ENCODE measurements at regions not wholly inside any gene's neighbourhood (a gene's known extent, or its start where the extent isn't known, plus 50 kb on each side); places are given as distances from the start of the nearest gene placed in this dataset.
"Not testable (repeated sequence)": the region's sequence is repeated elsewhere in the genome, so short reads cannot be mapped to it uniquely, and the experiment has no call there.

DNA sequence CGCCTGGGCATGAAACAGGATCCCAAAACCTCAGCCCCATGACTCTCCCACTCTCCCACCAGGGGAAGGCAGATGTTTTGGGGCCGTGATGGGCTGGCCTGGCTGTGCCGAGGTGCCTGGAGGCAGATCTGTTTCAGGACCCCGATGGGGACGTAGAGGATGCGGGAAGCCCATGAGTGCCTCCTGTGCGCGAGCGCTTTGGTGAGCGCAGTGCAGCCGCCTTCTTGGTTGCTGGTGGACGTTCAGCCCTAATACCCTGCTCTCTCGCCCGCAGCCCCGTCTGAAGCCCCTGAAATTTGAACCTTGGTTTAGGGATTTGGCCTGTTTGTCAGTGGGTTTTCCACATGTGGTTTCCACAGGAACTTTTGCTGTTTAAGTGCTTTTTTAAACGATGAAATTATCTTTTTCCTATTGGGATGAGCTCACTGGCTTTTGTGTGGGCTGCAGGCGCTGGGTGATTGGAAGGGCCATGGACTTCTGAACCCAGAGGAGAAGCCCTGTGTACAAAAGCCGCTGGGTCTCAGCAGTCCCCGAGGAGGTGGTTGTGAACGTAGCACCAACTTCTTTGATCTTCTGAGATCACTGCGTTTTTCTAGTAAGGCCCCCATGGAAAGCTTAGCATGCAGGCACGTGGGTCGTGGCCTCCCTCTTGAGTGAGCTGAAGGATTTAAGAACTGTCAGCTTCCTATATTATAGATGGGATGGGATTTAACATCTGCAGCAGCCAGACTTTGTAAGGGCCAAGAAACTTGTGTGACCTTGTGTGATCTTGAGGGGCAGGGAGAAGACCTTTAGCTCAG, 148.9 kb upstream of the ZNF469 start:
- H3K27ac ChIP-seq: peak overlapping the region; percentile 52

DNA sequence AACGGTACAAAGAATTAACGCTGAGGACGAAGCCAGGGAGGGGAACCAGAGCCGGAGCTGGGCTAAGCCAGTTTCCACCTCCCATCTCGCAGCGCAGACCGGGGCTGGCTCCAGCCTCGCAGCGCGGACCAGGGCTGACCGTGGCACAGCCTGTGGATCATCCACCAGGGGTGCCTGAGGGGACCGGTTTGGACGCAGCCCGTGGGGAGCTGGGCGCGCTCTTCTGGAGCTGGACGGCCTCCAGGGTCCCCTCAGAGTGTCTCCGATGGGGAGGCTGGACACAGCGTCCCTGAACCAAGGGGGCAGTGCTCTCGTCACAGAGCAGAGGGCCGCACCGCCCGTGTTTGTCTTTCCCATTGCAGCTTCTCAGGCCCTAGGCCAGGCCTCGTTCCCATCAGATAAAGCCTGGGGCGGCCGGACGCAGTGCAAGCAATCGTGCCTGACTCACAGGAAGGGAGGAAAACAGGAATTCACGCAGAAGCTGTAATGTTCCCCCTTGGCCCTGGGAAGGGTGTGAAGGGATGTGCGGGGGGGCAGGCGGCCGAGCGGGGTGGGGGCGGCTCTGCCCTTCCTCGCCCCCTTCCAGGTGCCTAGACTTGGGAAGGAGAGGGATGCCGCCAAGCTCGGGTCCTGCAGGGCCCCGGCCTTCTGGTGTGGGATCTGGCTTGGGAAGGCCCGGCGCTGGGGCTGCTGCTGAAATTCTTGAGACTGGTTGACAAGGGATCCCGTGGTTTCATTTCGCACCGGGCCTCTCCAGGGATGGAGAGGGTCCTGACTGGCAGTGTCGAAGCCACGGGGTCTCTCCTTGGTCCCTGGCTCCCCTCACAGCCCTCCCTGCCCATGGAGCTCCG, 148.1 kb upstream of the ZNF469 start:
- peak overlapping the region; percentile 52 for H3K27ac ChIP-seq

DNA sequence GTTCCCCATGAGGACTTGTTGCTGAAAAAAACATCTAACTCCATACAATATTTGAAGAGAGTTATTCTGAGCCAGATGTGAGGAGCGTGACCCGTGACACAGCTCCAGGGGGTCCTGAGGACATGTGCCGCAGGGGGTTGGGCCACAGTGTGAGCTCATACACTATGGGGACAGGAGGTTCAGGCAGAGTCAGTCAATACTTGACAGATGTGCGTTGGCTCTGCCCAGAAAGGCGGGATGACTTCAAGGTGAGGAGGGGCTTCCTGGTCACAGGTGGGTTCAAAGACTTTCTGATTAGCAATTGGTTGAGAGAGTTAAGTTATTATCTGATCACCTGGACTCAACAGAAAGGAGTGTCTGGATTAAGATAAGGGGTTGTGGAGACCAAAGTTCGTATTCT, 147.1 kb upstream of the ZNF469 start:
- not testable (repeated sequence) for H3K27ac ChIP-seq

DNA sequence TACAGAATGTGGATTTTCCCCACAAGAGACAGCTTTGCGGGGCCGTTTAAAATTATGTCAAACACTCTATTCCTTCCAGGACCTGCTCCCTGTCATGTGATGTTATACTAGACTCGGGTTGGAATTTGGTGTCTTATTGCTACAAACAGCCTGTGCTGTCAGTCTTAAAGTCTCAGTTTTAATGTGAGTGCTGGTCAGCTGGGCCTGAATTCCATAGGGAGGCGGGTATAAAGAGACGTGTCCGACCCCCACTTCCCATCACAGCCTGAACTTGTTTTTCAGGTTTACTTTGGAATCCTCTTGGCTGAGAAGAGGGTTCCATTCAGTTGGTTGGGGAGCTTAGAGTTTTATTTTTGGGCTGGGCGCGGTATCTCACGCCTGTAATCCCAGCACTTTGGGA, 146.5 kb upstream of the ZNF469 start:
- not testable (repeated sequence) for H3K27ac ChIP-seq

DNA sequence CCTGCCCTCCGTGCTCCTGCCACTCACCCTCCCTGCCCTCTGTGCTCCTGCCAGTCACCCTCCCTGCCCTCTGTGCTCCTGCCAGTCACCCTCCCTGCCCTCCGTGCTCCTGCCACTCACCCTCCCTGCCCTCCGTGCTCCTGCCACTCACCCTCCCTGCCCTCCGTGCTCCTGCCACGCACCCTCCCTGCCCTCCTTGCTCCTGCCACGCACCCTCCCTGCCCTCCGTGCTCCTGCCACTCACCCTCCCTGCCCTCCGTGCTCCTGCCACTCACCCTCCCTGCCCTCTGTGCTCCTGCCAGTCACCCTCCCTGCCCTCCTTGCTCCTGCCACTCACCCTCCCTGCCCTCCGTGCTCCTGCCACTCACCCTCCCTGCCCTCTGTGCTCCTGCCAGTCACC, 145.4 kb upstream of the ZNF469 start:
- not testable (repeated sequence) for H3K27ac ChIP-seq

DNA sequence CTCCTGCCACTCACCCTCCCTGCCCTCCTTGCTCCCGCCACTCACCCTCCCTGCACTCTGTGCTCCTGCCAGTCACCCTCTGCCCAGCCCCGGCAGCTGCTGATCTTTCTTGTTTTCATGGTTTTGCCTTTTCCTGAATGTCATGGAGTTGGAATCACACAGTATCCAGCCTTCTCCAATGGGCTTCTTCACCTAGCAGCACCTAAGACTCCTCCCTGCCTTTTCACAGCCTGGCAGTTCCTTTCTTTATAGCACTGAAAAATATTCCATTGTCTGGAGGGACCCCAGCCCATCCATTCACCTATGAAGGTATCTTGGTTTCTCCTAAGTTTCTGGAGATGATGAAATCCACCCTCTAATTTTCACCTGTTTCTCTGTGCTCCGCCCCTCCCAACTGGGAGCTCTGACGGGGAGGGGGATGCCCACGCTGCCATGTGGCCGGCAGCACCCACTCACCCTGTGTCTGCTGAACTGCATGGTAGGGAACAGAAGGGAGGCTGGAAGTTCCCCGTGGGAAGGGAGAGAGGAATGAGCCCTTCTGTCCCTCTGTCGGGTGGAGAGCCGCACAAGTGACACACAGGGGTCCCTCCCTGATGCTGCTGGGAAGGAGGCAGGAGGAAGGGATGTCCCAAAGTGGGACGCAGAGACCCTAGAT, 144.9 kb upstream of the ZNF469 start:
- H3K27ac ChIP-seq: not testable (repeated sequence)

DNA sequence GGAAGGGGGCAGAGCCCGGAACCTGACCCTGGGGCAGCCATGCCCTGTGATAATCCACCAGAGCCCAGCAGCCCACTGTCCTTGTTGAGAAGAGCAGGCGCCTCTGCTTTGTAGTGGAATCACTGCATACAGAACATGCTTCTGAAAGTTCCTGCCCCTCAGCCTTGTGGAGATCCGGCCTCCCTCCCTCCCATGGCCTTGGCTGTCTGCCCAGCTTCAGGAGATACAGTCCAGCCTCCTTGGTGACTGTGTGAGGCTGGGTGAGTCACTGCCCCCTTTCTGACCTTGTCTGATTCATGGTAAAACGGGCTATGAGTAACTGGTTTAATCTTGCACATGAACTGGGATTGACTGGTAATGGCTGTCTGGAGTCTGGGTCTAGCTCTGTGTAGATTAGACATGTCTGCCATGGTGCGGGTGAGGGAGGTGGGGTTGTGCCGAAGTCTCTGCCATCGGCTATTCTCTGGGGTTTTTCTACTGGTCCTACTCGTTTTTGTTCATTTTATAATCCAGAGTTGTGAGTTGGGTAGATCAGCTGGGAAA, 144.0 kb upstream of the ZNF469 start:
- not testable (repeated sequence) for H3K27ac ChIP-seq

DNA sequence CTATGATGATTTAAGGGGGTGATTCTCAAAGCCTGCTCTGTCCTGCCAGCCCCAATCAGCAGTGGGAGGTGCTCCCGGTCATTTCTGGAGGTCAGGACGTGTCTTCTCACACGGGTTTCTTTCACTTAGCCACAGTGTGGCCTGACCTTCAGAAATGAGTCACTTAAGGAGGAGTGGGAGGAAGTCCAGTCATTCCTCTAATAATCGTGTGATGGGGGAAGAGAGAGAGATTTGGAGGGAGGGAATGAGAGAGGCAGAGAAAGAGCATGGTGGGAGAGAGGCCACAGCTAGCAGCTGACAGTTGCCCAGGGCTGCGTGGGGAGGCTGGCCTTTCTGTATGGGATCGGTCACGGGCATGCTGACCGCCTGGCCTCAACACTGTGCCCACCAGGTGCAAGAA, 142.6 kb upstream of the ZNF469 start:
- H3K27ac ChIP-seq: not testable (repeated sequence)

DNA sequence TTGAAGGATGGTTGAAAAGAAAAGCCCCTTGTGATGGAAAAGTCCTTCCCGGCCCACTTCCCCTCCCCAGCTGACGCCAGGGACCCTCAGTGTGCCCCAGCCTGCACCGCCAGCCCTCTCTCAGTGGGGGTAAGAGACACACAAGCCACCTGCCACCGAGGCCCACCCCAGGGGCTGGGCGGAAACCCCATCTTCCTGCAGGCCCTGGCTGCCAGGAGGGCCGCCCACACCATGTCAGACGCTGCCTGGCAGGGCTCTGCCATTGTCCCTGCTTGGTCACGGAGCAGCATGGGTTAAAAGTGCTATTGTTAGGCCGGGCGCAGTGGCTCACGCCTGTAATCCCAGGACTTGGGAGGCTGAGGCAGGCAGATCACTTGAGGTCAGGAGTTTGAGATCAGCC, 142.0 kb upstream of the ZNF469 start:
- not testable (repeated sequence) for H3K27ac ChIP-seq

DNA sequence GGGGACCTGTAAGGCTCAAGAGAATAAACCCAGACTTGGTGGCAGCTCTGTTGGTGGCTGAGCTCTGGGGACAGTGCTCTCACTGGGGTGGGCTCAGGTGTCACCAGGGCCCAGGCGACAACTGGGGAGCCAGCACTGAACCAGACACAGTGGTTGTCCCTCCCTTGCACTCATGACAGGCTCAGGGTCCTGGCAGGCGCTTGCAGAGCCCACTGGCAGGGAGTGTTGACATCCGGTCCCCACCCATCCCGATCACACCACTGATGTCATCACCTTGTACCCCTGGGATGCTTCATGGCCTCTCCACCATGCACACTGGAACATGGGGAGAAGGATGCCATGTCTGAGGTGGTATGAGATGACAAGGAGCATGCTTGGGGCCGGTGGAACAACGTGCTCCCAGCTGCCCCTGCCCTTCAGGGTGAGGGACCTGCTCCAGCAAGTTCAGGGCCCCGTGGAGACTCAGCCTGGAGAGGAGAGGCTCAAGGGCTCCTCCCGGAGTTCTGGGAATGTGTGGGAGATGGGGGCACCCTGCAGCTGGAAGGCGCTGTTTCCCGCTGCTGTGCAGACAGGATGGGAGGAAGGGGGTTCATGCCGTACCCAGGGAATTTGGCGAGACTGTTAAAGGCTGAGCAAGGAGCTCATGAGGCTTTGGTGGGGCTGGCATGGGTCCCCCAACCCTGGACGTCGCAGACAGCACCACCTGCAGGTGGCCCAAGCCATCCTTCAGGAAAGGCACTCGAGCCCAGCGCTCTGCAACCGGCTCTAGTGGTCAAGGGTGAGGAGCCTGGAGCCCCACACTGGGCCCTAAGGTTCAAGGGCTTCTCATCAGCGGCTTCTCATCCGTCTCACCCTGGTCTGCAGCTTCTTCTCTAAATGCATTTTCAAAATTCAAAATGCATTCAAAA, 141.1 kb upstream of the ZNF469 start:
- not testable (repeated sequence) for H3K27ac ChIP-seq

DNA sequence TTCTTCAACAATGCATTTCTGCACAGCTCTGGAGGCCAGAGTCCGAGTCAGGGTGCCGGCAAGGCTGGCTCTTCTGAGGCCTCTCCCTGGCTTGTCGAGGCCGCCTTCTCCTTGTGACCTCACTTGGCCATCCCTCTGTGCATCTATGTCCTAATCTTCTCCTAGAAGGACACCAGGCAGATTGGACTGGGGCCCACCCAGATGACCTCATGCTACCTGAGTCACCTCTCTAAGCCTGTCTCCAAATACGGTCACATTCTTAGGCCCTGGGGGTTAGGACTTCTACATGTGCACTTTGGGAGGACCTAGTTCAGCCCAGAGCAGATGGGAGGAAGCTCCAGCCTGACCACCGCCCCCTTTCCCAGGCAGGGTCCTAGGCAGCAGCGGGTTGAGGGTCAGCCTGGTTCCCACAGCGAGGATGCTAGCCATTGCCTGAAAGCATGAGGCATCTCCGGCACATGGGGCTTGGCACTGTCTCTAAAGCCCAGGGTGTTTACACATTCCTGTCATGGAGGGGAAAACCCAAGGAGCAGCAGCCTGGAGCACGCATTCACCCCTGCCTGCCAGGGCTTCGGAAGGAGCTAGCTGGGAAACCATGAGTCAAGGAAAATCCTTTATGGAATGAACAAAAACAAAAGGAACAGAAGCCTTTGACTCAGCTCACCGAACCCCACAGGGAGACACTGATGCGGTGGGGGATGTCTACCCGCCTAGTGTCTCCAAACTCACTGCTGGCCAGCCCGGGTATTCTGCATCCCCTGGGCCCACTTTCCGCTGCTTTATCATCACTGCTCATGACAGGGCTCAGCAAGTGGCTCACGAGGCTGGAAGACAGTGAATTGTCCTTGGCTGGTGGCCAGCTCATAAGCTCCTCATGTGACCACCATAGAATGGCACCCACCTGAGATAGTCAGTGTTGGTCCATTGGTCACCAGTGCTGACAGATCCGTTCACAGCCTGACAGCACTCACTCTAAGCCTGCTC, 140.2 kb upstream of the ZNF469 start:
- not testable (repeated sequence) for H3K27ac ChIP-seq

DNA sequence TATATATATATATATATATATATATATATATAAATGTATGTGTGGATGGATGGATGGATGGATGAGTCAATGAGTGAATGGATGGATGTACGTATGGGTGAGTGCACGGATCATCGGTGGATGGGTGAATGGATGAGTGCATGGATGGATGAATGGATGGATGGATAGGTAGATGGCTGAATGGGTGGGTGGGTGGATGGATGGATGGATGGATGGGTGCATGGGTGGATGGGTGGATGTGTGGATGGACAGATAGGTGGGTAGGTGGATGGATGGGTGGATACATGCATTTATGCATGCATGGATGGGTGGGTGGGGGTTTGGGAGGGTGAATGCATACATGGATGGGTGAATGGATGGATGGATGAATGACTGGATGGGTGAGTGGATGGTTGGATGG, 138.8 kb upstream of the ZNF469 start:
- H3K27ac ChIP-seq: not testable (repeated sequence)

DNA sequence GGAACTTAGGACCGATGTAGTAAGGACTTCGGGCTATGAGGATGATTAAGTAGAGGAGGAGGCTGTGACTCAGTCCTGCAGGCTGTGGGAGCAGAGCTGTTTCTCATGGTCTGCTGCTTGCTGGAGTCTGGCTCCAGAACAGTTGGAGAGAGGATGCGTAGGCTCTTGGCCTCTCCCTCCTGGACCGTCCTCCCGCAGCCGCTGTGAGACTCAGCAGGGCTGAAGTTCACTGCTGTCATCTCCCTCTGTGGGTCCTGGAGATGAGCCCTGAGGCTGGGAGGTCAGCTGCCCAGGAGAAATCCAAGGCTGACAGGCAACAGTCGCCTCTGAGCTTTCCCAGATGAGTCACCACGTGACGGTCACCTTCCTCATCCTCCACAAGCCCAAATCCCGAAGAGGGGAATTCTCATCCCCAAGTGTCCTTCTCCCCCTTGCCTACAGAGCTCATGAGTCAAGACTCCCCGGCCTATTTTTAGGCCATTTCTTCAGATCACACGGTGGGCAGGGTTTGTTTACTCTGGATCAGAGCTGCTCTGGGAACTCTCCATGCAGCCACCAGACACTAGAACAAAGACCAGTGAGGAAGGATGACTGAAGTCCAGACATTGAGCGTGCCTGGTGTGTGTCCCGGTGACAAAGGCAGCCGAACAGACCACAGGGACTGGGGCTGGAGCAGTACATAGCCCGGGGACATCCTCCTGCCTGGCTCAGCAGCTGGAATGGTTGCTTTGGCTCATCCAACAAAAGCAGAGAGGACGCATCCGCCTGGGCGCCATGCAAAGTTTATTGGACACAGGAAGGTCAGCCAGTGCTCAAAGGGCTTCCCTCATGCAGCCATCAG, 137.3 kb upstream of the ZNF469 start:
- H3K27ac ChIP-seq: not testable (repeated sequence)

DNA sequence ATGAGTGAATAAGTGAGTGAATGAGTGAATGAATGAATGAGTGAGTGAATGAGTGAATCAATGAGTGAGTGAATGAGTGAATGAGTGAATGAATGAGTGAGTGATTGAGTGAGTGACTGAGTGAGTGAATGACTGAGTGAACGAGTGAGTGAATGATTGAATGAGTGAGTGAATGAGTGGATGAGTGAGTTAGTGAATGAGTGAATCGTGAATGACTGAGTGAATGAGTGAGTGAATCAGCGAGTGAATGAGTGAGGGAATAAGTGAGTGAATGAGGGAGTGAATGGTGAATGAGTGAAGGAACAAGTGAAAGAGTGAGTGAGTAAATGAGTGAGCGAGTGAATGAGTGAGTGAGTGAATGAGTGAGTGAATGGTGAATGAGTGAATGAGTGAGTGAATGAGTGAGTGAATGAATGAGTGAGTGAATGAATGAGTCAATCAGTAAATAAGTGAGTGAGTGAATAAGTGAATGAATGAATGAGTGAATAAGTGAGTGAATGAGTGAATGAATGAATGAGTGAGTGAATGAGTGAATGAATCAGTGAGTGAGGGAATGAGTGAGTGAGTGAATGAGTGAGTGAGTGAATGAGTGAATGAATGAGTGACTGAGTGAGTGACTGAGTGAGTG, 135.7 kb upstream of the ZNF469 start:
- H3K27ac ChIP-seq: not testable (repeated sequence)

DNA sequence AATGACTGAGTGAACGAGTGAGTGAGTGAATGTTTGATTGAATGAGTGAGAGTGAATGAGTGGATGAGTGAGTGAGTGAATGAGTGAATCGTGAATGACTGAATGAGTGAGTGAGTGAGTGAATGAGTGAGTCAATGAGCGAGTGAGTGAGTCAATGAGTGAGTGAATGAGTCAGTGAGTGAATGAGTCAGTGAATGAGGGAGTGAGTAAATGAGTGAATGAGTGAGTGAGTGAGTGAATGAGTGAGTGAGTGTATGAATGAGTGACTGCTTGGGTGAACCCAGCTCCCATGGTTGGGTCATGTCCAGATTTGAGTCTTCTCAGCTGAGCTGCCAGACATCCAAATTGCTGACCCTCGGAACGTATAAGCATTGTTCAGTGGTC, 135.2 kb upstream of the ZNF469 start:
- H3K27ac ChIP-seq: not testable (repeated sequence)

DNA sequence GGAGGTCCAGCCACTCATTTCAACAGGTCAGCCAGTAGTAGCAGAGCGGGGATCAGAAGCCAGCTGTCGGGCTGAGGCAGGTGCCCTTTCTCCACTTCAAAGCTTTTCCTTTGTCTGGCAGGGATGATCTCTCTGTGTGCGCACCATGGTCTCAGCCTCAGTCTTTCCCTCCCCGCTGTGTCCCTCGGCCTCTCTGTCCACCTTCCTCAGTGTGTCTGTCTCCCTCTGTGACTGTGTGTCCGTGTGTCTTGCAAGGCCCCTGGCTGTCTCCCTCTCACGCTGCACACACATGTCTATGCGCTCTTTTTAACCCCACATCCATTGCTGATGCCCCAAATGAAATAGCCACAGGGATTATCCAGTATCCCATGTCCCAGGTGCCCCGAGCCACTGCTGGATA, 134.0 kb upstream of the ZNF469 start:
- not testable (repeated sequence) for H3K27ac ChIP-seq

DNA sequence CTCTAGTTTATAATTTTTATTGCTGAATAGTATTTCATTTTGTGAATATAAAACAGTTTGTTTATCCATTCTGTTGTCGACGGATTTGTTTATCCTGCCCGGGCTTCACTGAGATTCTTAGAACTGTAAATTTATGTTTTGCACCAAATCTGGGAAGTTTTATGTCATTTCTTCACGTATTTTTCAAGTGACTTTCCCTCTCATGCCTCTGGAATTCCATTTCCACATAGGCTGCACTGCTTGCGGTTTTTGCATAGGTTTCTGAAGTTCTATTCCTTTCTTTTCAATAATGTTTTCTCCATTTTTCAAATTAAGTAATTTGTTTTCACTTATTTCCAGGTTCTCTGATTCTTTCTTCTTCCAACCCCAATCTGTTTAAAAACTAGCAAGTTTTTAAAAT, 132.4 kb upstream of the ZNF469 start:
- not testable (repeated sequence) for H3K27ac ChIP-seq

DNA sequence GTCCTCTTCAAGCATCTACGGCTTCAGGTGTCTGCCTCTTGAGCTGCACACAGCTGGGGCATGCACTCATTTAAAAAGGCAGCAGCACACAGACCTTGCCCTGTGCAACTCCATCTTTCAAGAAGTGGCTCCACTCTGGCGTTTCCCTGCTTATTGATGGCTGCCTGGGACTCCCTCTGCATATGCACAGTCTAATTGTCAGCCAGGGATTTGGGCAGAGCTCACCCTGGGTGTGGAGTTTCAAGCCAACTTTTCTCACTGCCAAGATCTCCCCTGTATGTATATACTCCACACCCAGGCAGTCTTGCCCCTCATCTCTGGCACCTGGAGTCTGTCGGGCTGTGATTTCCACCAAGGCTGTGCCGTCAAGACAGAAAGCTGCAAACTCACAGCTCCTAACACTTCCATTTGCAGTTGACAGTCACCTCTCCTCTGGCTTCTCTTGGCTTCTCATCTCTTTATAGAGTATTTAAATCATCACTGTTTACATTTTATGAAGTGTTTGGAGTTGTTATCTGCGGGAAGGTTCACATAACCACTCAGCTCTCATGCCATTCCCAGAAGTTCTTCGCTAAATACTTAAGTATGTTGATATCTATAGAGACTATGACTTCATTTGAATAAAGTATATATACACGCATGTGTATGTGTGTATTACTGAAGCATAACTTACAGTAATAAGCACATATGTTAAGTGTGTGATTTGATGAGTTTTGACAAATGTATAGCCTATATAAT, 130.5 kb upstream of the ZNF469 start:
- not testable (repeated sequence) for H3K27ac ChIP-seq
